GM13977 (cell line): ENCODE measurements at regions not wholly inside any gene's neighbourhood (a gene's known extent, or its start where the extent isn't known, plus 50 kb on each side); places are given as distances from the start of the nearest gene placed in this dataset.
"Not testable (repeated sequence)": the region's sequence is repeated elsewhere in the genome, so short reads cannot be mapped to it uniquely, and the experiment has no call there.

Source experiments
- DNase-seq: peaks from one replicate; pipeline ENCODE4 v3.0.0; 2012; ENCODE audit warnings: low spot score
- CTCF ChIP-seq: IDR thresholded peaks from 2 replicates; pipeline ENCODE4 v1.5.1; 2012; ENCODE audit warnings: mild to moderate bottlenecking, control low read depth; ENCODE audit not compliant: insufficient read depth; ENCODE audit errors: extremely low read depth, missing control alignments
- in situ Hi-C: fragments of 300-500 bp; cut with MboI; formaldehyde crosslinking; loops from one replicate; pipeline ENCODE4 v1.12.0; 2022; ENCODE audit warnings: low sequenced_read_pairs, low pct_unique_long_range_greater_than_20kb, mixed read lengths, inconsistent platforms; ENCODE audit not compliant: unreplicated experiment

GRCh38 chr4:63105839-63106238, 1303.4 kb downstream of the TECRL start:
- in situ Hi-C loops, result no loop called here
- no peak for DNase-seq
- TF ChIP-seq CTCF, result no peak

GRCh38 chr4:63090641-63091040, 1318.6 kb downstream of the TECRL start:
- in situ Hi-C loops, result no loop called here
- no peak for TF ChIP-seq CTCF
- DNase-seq, result no peak

GRCh38 chr4:63085091-63085490, 1324.2 kb downstream of the TECRL start:
- in situ Hi-C loops, result no loop called here
- no peak for DNase-seq
- no peak for TF ChIP-seq CTCF

- in situ Hi-C loops, result no loop called here
- no peak for DNase-seq
- no peak for TF ChIP-seq CTCF
Measured at GRCh38 chr4:63080934-63081333, 1328.3 kb downstream of the TECRL start.

- TF ChIP-seq CTCF, result no peak
- DNase-seq, result no peak
- in situ Hi-C loops, result no loop called here
Measured at GRCh38 chr4:63063760-63064159, 1345.5 kb downstream of the TECRL start.

GRCh38 chr4:63062891-63063290, 1346.4 kb downstream of the TECRL start:
- DNase-seq, in situ Hi-C loops: not testable (repeated sequence)

- no peak for DNase-seq
Measured at GRCh38 chr4:63049726-63050125, 1359.5 kb downstream of the TECRL start.

More at GRCh38 chr4:63049726-63050125, 1359.5 kb downstream of the TECRL start:
- in situ Hi-C loops, result no loop called here
- TF ChIP-seq CTCF, result no peak
